ENCODE measurements at regions not wholly inside any gene's neighbourhood (a gene's known extent, or its start where the extent isn't known, plus 50 kb on each side); places are given as distances from the start of the nearest gene placed in this dataset.

DNA sequence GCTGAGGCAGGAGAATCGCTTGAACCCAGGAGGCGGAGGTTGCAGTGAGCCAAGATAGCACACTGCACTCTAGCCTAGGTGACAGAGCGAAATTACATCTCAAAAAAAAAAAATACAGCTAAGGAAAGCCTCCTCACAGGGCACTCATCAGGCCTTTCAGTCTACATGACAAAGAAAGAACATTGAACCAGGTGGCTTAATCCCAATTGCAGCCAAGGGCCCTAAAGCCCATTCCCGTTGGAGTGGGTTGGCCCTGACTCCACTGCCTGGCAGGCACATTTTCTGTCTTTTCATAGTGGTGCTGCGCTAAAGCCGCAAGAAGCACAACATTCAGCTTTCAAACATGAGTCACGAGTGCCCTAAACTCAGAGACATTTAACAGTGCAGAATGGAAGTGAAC is 372.5 kb downstream of the RNF144A start:
- no peak for DNase-seq (ENCODE audit: low spot score)

DNA sequence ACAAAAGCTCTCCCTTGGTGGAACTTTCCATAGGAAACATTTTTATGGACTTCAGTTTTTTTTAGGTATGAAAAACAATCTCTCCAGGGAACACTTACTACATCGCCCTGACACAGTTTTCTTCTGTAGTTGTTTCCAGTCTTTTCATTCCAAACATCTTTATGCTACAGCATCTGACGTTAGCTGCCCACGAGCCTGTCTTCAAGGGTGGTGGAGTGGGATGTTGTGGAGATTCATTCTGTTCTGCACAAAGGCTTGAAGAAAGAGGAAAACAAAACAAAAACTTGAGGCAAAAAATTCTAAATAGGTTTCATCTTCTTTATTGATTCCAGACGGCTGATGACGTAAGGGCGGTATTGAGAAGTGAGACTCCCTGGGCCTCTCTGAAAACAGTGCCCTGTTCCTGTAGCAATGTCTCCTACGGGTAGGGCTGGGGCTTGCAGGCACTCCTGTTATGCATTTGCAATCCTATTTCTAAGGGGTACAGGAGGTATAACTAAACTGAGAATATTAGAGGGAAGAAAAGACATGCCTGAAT is 375.0 kb downstream of the RNF144A start:
- no peak for DNase-seq (ENCODE audit: low spot score)

DNA sequence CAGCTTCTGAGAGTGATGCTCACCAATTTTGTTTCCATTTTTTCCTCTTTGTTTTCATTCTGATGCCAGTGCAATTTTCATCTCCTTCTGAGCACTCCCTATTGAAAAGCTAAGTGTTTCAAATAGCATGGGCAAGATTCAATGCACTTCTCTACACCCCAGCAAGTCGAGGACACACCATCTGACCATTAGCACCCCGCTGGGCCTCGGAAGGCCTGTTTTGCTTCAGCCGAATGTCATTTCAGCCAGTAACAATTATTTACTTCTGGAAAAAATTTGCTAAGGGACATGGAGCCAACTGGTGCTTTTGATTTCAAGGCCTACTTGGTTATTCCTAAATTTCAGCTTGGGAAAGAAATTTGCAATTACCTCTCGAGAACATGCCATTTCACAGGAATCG is 392.4 kb downstream of the RNF144A start:
- no peak for DNase-seq (ENCODE audit: low spot score)

DNA sequence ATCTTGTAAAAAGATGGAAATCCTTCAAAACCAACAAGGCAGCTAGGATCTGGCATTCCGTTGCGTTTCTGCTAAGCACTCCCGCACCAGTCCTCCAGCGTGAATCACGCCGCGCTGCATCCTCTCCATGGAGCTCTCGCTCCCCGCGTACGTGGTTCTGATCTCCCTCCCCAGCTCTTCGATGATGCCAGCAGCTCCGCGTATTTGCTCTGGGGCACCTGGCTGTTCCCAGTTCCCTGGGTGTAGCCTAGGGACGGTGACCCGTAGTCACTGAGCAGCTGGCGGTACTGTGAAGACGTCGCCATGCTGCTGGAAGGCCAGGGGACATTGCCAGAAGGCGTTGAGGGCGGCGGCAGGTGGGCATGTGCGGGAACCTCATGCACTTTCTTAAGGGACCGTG is 407.5 kb downstream of the RNF144A start:
- DNase-seq (ENCODE audit: low spot score): no peak

DNA sequence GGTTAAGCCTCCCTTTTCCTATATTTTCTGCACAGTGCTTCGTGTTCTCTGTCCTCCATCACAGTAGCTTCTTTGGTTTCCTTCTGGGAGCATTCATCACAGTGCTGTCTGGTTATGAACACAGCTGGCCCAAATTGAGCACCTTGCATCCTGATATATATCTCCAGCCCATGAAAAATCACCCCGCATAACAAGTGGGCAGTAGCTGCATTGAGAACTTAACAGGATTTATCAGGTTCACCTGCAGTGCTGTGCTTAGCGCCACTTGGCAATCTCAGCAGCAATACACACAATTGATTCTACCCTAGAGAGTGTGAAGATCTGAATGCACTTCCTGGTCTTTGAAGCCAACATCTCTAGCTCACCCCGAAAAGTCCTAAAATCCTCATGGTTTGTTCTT is 408.0 kb downstream of the RNF144A start:
- DNase-seq (ENCODE audit: low spot score): no peak

DNA sequence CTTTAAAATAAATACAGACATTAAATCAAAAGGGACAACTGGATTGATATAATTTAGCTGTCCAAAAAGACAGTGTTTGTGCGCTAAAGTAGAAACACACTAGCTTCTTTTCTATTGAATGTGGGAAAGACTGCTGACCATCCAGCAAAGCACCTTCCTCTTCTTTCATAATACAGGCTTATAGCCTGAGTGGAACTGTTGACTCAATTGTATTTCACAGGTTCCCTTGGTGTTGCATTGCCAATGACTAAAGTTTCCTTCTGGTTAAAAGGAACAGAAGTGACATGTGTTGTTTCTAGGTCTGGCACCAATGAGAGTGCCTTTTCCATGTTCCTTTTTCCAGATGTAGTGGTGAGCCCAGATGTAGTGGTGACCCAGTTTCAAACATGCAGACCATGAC is 412.3 kb downstream of the RNF144A start:
- DNase-seq (ENCODE audit: low spot score): no peak

- DNase-seq (ENCODE audit: low spot score): no peak
These were observed 416.1 kb downstream of the RNF144A start for GRCh38 chr2:7333189-7333765.

- no peak for DNase-seq (ENCODE audit: low spot score)
These were observed 416.8 kb downstream of the RNF144A start for GRCh38 chr2:7333960-7334493.

DNA sequence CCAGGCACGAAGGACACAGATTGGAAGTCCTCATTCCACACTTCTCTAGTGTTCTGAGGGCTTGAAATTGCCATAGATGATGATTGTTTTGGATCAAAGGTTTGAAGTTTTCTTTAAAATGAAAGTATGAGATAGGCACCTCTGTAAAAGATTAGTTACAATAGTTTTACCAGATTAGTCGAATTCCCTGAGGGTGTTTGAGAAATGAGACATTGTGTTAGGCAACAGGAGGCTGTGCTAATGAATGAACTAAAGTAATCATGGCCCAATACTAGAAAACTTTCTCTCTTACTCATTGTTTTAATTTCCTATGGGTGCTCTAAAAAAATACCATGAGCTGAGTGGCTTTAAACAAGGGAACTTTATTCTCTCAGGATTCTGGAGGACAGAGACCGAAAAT is 421.7 kb downstream of the RNF144A start:
- DNase-seq (ENCODE audit: low spot score): no peak

- no peak for DNase-seq (ENCODE audit: low spot score)
These were observed 429.1 kb downstream of the RNF144A start for GRCh38 chr2:7346336-7346735.

GRCh38 chr2:7348761-7349160 is 431.5 kb downstream of the RNF144A start:
- no peak for DNase-seq (ENCODE audit: low spot score)

GRCh38 chr2:7352191-7352590 is 435.0 kb downstream of the RNF144A start:
- no peak for DNase-seq (ENCODE audit: low spot score)

- no peak for DNase-seq (ENCODE audit: low spot score)
These were observed 436.4 kb downstream of the RNF144A start for GRCh38 chr2:7353571-7353970.

DNA sequence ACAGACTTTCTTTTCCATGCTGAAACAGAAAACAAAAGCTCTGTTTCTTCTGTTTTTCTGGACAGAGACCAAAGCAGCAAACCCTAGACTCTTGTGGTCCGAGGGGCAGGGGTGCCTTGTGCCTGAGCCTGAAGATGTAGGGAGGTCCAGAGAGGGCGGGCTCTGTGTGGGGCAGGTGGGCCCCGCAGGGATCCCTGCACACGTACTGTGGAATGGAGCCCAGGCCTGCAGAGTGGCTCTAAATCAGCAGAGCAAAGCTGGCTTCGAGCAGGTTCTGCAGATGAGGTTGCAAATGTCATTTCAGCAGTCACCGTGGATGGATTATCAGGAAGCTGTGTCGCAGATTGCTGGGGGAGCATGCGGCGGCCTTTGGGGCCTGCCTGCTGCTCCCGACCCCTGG is 438.6 kb downstream of the RNF144A start:
- no peak for DNase-seq (ENCODE audit: low spot score)

GRCh38 chr2:7356909-7357584 is 439.8 kb downstream of the RNF144A start:
- DNase-seq (ENCODE audit: low spot score): no peak

DNA sequence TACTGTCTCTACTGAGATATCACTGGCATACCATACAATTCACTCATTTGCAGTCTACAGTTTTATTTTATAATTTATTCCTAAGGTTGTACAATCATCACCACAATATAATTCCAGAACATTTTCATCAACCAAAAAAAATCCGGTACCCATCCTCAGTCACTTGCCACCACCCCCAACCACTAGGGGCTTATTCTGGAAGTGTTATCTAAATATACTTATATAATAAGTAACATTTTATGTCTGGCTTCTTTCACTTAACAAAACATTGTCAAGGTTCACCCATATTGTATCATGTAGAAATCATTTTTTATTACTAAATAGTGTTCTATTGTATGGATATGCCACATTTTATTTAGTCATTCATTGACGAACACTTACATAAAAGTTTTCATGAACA is 440.8 kb downstream of the RNF144A start:
- no peak for DNase-seq (ENCODE audit: low spot score)

DNA sequence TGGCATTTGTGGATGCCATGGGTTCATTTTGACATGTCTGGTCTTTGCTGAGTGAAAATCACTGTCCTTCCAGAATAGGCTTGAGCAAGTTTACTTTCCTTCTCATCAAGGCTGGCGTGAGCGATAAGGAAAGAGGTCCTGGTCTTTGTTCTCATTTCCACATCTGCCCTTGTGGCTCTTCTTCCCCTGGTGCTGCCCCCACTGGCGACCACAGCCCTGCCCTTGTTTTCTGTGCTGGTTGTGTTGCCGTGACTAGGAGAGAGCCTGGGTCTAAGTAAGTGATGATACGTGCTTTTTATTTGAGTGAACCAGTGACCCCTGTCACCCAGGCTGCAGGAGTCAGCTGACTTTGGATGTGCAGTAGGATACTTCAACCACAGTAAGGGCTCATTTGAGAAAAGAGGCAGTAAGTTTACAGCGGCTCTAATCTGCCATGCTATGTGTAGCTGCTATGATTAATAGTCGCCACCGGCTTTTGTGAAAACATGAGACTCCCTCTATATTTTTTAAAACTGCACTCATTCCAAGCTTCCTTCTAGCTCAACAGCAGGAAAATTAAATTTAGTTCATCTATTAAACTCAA is 441.7 kb downstream of the RNF144A start:
- no peak for DNase-seq (ENCODE audit: low spot score)

DNA sequence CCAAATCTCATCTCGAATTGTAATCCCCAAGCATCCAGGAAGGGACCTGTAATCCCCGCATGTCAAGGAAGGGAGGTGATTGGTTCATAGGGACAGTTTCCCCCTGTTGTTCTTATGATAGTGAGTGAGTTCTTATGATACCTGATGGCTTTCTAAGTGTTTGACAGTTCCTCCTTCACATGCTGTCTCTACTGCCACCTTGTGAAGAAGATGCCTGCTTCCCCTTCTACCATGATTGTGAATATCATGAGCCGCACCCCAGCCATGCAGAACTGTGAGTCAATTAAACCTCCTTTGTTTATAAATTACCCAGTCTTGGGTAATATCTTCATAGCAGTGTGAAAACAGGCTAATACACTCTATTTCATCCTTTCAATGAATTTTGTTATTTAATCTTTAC is 446.7 kb downstream of the RNF144A start:
- no peak for DNase-seq (ENCODE audit: low spot score)

GRCh38 chr2:7368211-7368610 is 451.0 kb downstream of the RNF144A start:
- DNase-seq (ENCODE audit: low spot score): no peak

- DNase-seq (ENCODE audit: low spot score): no peak
These were observed 455.9 kb downstream of the RNF144A start for GRCh38 chr2:7373156-7373555.

DNA sequence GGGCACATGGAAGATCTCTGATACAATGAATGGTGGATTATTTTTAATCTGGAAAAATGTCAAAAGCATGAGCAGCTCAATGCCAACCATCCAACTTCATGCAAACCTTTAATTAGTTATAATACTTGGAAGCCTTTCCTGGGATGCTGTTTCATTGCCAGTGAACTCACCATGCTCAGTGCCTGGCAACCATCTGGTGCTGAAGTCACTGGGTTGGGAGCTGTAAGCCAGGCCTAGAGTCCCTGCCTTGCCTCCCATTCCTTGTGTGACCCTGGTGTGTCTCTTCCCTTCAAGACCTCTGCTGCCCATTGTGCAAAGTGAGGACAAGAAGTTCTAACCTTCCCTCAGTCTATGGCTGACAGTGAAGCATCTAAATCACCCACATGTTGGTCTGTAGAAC is 458.7 kb downstream of the RNF144A start:
- DNase-seq (ENCODE audit: low spot score): no peak

DNA sequence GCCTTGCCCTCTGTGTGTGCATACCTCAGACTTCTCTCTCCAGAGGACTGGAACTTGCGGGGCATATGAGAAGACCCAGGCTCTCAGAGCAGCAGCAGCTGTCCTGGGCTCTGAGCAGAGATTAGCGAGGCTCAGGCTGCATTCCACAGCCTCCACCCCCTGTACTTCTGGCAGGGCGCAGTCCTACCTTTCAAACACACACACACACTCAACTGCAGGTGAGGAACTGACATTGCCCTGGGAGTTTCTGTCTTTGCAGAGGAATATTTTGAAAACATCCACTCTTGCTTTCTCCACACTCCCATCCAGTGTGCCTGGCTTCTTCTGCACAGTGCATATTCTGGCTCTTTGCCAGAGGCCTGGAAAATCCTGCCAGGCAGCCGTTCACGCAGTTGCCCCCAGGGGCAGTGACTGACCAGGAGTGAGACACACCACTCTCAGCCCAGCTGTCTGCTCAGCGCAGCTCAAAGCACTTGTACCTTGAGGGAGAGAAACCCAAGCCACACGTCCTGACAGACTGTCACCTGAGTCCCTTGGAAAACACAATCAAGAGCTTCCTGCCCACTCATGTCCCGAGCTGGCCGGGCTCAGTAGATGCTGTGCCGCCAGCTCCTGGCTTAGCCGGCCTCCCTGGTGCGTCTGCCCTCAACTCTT is 460.8 kb downstream of the RNF144A start:
- DNase-seq (ENCODE audit: low spot score): no peak

- no peak for DNase-seq (ENCODE audit: low spot score)
These were observed 461.4 kb downstream of the RNF144A start for GRCh38 chr2:7378591-7378990.
